ENCODE measurements at regions not wholly inside any gene's neighbourhood (a gene's known extent, or its start where the extent isn't known, plus 50 kb on each side); places are given as distances from the start of the nearest gene placed in this dataset.
"Not testable (repeated sequence)": the region's sequence is repeated elsewhere in the genome, so short reads cannot be mapped to it uniquely, and the experiment has no call there.

DNA sequence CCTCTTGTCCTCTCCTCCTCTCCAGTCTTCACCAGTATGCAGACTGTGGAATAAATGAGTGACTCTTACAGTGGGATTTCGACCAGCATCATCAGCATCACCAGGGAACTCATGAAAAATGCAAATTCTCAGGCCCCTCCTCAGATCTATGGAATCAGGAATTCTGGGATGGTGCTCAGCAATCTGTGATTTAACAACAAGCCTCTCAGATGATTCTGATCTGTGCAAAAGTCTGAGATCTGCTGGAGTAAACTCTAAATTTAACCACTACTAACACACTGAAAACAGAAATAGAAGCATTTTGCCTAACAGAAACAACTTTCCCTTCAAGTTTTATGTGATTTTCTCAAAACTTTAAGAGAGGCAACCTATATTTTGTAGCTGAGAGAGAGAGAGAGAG, 124.8 kb upstream of the FAM3C start:
- DNase-seq = no peak

DNA sequence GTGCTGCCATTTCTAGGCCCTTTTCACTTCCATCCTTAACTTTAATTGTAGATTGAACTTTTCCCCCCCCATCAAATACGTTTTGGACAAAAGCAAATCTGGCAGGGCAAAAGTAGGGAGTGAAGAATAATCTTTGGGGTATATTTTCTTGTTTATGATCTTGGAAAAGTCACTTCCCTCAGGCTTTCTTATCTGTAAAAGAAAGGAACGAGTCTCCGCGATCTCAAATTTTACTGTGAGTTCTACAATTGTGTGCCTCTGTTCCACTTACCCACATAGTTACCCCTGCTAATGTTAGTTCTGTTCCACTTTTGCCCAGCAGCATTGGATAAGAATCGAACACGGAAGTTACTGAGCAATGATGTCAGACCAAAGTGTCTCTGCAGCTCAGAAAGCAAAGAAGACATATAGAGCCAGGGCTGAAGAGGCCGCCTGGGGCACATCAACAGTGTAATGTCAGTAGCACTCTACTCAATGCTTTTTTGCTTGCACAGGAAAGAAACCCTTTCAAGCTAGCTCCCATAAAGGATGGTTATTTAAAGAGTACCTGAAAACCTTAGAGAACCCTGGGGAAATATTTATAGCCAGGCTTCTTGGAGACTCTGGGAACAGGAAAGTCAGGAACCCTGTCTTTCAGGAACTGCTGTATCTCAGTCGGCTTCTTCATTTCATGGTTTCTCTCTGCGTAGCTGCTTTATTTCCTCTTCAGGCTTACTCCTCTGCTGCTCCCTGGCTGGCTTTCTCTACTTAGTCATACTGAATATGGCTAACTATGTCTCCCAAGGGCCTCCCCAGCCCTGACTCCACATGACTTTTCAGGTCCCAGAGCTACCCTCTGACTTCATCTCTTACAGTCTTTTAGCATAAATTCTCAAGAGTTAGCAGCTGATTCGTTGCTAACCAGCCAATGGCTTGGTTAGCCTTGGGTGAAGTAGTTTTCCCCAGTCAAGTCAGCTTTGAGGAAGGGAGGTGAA, 123.7 kb upstream of the FAM3C start:
- no peak for DNase-seq

DNA sequence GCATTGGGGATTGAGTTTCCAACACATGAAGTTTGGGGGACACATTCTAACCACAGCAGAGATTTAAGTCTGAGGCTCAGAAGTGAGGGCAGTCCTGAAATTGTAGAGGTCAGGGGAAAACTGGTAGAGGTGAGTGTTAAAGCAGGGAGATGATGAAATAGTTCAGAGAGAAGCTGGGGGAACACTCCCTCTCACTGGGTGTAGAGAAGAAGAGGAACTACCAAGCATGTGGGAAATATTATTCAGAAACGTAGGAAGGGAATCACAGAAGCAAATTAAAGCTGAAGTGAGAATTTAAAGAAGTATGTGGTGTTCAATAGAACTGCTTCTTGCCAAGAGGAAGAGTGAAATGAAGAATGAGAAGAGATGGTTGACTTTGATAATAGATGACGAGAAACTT, 121.5 kb upstream of the FAM3C start:
- no peak for DNase-seq

DNA sequence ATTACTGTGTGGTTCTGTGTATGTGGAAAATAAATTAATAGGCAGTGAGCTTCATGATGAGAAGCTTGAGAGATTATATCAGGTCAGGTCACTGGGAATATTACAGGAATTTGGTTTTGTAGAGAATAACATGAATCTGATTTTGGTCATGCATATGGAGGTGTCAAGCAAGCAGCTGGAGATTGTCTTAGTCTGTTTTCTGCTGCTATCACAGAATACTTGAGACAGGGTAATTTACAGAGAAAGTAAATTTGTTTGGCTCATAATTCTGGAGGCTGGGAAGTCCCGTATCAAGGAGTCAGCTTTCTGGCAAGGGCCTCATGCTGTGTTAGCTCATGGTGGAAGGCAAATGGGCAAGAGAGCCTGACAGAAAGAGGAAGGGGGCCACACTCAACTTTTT, 120.7 kb upstream of the FAM3C start:
- DNase-seq = no peak

DNA sequence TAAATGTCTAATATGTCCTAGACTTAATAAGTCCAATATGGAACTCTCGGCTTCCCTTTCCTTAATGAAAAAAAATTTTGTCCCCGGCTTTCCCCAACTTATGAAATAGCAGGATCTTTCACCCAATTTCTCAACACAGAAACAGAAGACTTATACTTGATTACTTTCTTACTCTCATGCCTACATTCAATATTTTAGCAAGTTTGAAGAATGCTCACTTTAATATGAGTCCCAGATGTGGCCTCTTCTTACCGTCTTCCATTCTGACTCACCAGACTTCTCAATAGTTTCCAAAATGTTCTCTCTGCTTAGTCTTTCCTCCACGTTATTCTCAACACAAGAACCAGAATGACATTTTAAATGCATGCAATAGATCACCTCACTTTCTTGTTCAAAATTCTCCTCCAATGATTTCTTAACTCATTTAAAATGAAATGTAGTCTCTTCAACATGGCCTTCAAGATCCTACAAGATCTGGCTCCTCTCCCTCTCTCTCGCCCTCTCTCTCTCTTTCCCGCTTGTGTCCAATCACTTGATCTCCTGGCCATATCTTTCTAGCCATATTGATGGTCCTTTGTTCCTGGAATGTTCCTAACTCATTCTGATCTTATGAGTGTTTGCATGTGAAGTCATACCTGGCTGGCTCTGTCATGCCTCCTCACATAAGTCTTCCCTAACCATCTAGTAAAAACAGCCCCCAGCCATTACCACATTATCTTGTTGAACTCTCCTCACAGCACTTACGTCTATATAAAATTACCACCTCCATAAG, 119.7 kb upstream of the FAM3C start:
- no peak for DNase-seq

DNA sequence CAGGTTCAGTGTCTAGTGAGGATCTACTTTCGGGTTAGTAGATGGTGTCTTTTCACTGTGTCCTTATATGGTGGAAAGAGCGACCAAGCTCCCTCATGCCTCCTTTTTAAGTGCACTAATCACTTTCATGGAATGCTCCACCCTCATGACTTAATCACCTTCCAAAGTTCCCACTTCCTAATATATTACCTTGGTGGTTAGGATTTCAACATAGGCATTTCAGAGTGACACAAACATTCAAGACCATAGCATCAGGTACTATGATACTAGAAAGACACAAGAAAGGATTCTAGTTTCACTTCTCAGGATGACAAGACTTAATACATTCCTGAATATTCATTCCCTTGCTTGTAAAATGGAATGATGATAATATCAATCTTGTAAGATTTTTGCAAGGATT, 119.1 kb upstream of the FAM3C start:
- no peak for DNase-seq

DNA sequence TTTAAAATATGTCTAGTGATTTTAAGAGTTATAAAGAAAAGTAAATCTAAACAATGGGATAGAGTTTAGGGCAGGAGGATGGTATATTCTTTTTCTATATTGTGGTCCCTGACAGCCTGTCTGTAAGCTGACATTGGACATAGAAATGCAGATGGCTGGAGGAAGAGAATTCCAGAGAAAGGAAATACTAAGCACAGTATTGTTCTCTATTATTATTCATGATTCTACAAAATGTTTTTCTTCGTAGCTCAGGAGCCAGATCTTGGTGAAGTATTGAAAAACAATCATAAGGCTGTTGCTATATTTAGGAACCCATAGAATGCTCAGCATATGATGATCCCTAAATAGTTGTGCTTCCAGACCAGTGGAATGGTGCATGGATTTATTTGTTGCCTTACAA, 117.0 kb upstream of the FAM3C start:
- DNase-seq = no peak

DNA sequence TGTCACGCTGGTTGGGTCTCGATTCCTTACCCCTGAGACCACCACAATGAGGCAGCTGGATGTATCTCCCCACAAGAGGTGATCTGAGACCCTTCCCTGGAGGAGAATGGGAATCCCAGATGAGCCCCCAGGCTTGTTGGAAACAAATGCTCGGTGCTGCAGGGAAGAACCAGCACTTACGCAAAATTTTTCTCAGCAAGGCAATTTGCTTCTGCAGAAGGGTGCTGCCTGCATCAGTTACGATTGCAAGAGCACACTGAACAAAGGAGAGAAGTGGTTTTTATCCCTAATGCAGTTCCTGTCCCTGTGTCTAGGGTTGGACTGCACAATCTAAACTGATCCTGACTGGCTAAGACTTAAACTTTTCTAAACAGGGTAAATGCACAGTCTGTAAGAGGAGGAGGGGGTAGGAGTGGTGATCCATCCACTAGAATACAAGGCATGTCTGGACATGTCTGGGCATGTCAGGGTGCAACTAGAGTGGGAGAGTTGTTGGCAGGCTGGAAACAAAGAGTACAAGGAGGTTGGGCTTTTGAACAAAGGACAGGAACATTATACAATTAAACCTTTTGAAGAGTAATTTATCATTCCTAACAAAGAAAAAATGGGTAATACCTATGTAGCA, 114.9 kb upstream of the FAM3C start:
- DNase-seq = no peak

DNA sequence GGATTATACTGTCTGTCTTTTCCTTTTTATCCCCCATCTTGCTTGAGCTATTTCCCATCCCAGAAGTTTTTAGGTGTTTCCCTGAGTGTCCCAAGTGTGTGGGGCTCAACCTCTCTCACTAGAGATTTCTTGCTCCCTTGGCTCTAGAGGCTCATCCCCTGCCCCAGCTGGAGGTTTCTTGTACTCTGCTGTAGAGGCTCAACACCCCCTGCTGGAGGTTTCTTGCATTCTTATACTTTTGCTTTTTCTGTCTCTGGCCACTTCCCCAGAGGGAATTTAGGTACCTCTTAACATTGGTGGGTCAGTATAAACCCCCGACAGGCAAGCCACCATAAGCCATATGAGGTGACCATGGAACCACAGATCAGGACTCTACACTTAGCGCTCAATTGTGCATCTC, 114.2 kb upstream of the FAM3C start:
- DNase-seq = no peak

DNA sequence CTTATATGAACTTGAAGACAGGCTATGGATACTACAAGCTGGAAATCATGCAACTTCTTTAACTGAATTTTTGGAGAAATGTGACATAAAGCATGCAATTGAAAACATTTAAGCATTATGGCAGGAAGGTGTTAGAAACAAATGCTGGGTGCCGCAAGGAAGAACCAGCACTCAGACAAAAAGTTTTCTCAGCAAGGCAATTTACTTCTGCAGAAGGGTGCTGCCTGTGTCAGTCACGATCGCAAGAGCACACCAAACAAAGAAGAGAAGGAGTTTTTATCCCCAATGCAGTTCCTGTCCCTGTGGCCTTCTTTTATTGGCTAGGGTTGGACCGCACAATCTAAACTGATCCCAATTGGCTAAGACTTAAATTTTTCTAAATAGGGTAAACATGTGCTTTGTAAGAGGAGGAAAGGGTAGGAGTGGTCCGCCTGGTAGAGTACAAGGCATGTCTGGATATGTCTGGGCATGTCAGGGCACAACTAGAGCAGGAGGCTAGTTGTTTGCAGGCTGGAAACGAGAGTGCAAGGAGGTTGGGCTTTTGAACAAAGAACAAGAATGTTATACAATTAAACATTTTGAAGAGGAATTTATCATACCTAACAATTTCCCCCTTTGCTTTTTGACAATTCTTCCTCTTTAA, 109.6 kb upstream of the FAM3C start:
- DNase-seq = no peak

DNA sequence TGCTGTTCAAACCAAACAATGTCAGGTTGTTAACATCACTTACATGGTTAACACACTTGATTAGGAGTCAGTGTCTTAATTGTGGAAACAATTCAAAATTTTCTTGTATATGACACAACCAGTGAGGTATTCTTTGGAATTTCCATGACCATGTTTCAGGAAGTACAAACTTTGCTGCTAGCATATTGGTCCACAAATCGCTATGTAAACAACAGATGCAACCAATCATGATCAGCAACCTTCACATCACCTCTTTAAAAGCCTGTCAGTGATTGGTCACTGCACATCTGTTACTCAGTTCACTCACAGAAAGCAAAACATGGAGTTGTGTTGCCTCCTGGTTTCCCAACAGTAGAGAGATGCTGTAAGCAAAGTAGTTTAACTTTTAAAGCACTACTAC, 108.9 kb upstream of the FAM3C start:
- no peak for DNase-seq

DNA sequence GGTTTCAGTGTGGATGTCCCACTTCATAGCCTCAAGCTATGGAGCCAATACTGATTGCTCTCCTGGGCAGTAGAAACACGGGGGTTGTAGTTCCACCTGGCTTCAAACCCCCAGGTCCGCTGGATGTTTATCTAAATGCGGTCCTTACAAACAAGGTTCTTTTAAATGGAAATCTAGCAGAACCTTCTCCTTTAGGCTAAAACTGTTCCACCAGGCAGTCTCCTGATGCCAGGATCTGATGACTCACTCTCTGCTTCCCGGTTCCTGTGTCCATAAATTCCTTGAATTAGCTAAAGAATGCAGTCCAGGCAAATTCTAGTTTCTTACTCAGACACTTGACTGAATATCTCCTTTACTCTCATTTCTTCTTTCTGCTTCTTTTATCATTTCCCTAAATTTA, 108.4 kb upstream of the FAM3C start:
- DNase-seq = peak; percentile 36

DNA sequence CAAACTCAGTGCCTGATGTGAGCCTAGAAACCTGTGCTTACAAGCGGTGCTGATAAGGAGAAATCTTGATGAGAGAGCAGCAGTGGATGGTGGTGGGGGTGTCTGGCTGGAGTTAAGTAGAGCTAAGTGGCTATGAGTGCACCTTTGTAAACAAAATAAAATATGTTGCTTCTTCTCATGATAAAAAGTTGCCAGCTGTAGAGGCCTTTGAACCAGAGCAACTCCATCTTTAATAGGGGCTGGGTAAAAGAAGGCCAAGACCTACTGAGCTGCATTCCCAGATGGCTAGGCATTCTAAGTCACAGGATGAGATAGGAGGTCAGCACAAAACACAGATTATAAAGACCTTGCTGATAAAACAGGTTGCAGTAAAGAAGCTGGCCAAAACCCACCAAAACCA, 107.6 kb upstream of the FAM3C start:
- DNase-seq = no peak

DNA sequence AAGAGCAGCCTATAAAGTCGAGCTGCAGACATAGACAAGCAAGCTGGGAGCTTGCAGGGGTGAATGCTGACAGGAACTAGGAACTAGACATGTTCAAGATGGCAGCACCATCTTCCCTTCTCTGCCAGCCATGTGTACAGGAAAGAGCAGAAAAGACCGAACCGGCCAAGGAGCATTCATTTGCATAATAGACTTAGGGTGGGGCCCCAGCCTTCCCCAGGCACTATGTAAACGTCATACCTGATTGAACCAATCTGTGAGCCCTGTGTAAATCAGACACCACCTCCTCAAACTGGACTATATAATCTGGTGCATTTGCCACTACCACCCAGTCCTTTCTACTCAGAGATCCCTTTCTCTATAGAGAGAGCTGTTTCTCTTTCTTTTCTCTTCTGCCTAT, 106.9 kb upstream of the FAM3C start:
- DNase-seq = no peak

DNA sequence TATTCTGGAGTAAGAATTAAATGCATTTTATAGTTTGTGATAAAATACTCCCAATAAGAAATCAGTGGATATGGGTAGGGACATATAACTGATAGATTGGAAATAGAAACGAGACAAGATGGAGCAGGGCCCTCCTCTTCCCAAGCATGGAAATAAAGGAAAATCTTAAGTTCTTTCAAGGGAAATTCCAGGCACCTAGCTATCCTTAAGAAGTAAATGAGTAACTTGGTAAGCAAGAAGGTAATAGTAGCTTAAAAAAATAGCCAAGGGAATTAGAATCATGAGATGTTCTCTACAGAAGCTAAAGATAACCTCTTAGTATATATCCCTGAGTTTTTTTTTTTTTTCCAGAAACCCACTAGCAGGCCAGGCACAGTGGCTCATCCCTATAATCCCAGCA, 105.5 kb upstream of the FAM3C start:
- DNase-seq = no peak

DNA sequence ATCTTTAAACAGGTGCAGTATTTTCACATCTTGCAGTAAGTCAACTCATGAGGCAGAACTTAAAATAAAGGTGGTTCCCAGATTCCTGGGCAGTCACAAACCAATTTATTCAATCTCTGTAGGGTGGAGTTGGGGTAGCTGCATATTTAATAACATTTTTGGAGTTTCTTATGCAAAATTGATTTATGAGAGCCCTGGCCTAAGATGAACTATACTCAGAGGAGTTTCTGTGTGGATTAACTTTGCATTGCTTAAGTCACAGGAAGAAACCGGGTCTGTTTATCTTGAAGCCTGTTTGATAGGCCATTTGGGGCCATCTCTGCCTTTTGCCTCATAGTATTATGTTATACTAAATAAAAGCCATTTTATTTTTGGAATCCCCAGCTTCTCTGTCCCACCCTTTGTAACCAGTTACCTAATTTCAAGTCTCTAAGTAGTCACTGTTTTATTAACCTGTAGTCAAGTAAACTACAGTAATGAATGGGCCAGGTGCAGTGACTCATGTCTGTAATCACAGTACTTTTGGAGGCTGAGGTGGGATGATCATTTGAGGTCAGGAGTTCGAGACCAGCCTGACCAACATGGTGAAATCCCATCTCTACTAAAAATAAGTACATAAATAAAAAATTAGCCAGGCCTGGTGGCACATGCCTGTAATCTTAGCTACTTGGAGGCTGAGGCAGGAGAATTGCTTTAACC, 104.4 kb upstream of the FAM3C start:
- no peak for DNase-seq

DNA sequence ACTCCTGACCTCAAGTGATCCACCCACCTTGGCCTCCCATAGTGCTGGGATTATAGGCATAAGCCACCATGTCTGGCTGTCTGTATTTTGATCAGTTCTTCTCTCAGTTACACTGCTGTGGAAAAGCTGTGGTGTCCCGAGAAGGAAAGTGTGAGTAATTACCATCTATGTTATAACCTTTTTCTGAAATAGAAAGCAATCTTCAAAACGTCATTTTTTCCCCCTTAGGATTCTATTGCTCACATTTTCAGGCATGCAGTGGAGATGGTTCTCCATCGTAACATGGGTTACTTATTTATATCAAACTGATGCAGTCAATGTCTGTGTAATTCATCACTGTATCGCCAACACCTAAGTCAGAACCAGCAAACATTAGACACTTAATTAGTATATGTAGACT, 103.5 kb upstream of the FAM3C start:
- no peak for DNase-seq

DNA sequence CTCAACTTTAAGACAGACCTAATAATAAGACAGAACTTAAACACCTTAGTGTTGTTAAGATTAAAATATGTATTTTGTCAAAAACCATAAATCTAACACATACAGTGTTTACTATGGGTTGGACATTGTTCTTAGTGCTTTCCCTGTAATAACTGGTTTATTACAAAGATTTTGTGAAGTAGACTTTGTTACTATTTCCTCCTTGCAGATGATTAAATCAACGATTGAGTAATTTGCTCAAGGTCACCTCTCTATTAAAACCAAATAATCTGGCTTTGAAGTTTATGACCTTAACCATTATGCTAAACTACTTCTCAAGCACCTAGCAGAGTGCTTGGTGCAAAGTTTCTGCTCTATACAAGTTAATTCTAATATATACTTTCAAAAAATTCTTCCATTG, 102.7 kb upstream of the FAM3C start:
- DNase-seq = no peak

DNA sequence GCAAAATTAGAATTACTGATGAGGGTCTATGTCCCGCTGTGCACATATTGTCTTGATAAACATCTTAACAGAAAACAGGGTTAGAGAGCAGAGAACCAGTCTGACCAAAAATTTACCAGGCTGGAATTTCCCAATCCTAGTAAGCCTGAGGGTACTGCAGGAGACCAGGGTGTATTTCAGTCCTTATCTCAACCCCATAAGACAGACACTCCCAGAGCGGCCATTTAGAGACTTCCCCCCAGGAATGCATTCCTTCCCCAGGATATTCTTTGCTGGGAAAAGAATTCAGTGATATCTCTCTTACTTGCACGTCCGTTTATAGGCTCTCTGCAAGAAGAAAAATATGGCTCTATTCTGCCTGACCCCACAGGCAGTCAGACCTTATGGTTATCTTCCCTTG, 101.4 kb upstream of the FAM3C start:
- DNase-seq = not testable (repeated sequence)

DNA sequence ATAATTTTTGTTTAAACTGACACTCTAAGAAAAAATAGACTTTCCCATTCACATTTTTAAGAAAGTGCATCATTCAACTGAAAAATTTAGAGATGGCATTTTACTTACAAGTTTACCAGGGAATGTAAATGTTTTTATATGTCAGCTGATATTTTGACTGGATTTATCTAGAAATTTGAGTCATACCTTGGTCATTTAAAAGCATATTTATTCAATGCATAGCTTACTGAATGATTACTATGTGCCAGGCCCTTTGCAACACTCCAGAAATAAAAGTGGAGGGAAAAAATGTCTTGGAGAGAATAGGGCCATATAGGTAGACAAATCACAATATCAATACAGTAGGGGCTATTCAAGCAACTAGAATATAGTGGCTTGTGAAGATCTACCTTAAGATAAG, 98.4 kb upstream of the FAM3C start:
- no peak for DNase-seq

DNA sequence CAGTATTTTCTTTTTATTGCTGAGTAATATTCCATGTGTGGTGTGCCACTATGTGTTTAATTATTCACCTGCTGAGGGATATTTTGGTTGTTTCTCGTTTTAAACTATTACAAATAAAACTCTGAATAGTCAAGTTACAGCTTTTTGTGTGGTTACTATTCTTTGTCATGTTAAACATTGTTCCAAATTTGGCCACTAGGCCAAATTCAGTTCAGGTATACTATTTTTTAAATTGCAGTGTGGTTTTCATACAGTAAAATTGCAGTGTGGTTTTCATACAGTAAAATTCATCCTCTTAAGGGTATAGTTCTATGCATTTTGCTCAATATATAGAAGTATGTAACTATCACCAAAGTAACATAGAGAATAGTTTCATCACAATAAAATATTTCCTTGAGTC, 97.4 kb upstream of the FAM3C start:
- DNase-seq = no peak

DNA sequence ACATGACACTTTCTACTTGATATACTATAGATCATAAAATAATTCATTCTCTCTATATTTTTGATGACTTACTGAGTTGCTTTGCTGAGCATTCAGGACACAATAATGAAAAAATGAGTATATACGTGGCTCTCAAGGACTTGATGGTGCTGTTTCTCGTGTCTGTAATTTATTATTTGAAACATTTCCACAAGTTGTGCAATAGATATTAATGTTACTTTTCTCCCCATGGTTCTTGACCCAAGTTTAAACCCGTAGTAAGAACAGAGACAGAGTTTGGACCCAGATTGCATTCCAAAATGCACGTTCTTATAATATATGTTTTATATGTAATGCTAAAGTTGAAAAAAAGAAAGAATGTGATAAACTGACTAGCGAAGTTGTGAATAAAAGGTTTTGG, 94.2 kb upstream of the FAM3C start:
- DNase-seq = no peak

Measured in hindlimb muscle (tissue), 1 donor.